NCI-H2081 treated with DMSO at 0.1 percent for 48 hours (cell line): ENCODE measurements at regions not wholly inside any gene's neighbourhood (a gene's known extent, or its start where the extent isn't known, plus 50 kb on each side); places are given as distances from the start of the nearest gene placed in this dataset.
"Not testable (repeated sequence)": the region's sequence is repeated elsewhere in the genome, so short reads cannot be mapped to it uniquely, and the experiment has no call there.

Experiments used
- DNase-seq: peaks from one replicate; lab custom pipeline; 2025; lab: John Stamatoyannopoulos, UW

GRCh38 chr13:90246687-90247345 is 1100.7 kb upstream of the MIR17HG start:
- no peak for DNase-seq

GRCh38 chr13:90253806-90254205 is 1093.7 kb upstream of the MIR17HG start:
- DNase-seq = no peak

- DNase-seq = no peak
Measured at GRCh38 chr13:90254437-90254836, 1093.0 kb upstream of the MIR17HG start.

GRCh38 chr13:90256746-90257145 is 1090.7 kb upstream of the MIR17HG start:
- DNase-seq = no peak

GRCh38 chr13:90258129-90258528 is 1089.4 kb upstream of the MIR17HG start:
- DNase-seq = no peak

- no peak for DNase-seq
Measured at GRCh38 chr13:90261343-90261742, 1086.1 kb upstream of the MIR17HG start.

- DNase-seq = no peak
Measured at GRCh38 chr13:90270226-90270625, 1077.3 kb upstream of the MIR17HG start.

- DNase-seq = no peak
Measured at GRCh38 chr13:90272356-90272755, 1075.1 kb upstream of the MIR17HG start.

- DNase-seq = no peak
Measured at GRCh38 chr13:90276216-90276615, 1071.3 kb upstream of the MIR17HG start.

GRCh38 chr13:90278231-90278630 is 1069.3 kb upstream of the MIR17HG start:
- not testable (repeated sequence) for DNase-seq

GRCh38 chr13:90281709-90282108 is 1065.8 kb upstream of the MIR17HG start:
- no peak for DNase-seq

GRCh38 chr13:90287521-90287920 is 1060.0 kb upstream of the MIR17HG start:
- no peak for DNase-seq

- no peak for DNase-seq
Measured at GRCh38 chr13:90293793-90294361, 1053.6 kb upstream of the MIR17HG start.

GRCh38 chr13:90299238-90299637 is 1048.2 kb upstream of the MIR17HG start:
- DNase-seq = no peak

GRCh38 chr13:90300015-90300414 is 1047.5 kb upstream of the MIR17HG start:
- no peak for DNase-seq

GRCh38 chr13:90302107-90302506 is 1045.4 kb upstream of the MIR17HG start:
- DNase-seq = no peak

- DNase-seq = no peak
Measured at GRCh38 chr13:90305796-90306195, 1041.7 kb upstream of the MIR17HG start.

- no peak for DNase-seq
Measured at GRCh38 chr13:90307136-90307535, 1040.4 kb upstream of the MIR17HG start.

GRCh38 chr13:90308249-90308648 is 1039.2 kb upstream of the MIR17HG start:
- no peak for DNase-seq

GRCh38 chr13:90311929-90312328 is 1035.6 kb upstream of the MIR17HG start:
- DNase-seq = no peak

- no peak for DNase-seq
Measured at GRCh38 chr13:90315061-90315460, 1032.4 kb upstream of the MIR17HG start.

- no peak for DNase-seq
Measured at GRCh38 chr13:90320664-90321063, 1026.8 kb upstream of the MIR17HG start.

- no peak for DNase-seq
Measured at GRCh38 chr13:90321281-90321931, 1026.1 kb upstream of the MIR17HG start.

GRCh38 chr13:90329641-90330040 is 1017.8 kb upstream of the MIR17HG start:
- no peak for DNase-seq
